Endothelial cell (in vitro differentiated cells): ENCODE measurements at regions not wholly inside any gene's neighbourhood (a gene's known extent, or its start where the extent isn't known, plus 50 kb on each side); places are given as distances from the start of the nearest gene placed in this dataset.

Experiments used
- DNase-seq: peaks from one replicate; pipeline ENCODE4 v3.0.0; 2021; ENCODE audit warnings: low spot score
- H3K27ac Mint-ChIP-seq: one replicate; pipeline ENCODE4 v1.8.0; 2021; ENCODE audit warnings: mixed read lengths, inconsistent platforms; ENCODE audit not compliant: unreplicated experiment
- H3K27me3 Mint-ChIP-seq: one replicate; pipeline ENCODE4 v1.8.0; 2021; ENCODE audit warnings: mild to moderate bottlenecking, moderate library complexity, mixed read lengths, inconsistent platforms; ENCODE audit not compliant: unreplicated experiment
- H3K36me3 Mint-ChIP-seq: one replicate; pipeline ENCODE4 v1.8.0; 2021; ENCODE audit warnings: mild to moderate bottlenecking, low read depth, mixed read lengths, inconsistent platforms; ENCODE audit not compliant: unreplicated experiment
- H3K4me1 Mint-ChIP-seq: one replicate; pipeline ENCODE4 v1.8.0; 2021; ENCODE audit warnings: mild to moderate bottlenecking, mixed read lengths, inconsistent platforms; ENCODE audit not compliant: unreplicated experiment
- H3K4me3 Mint-ChIP-seq: one replicate; pipeline ENCODE4 v1.8.0; 2021; ENCODE audit warnings: mild to moderate bottlenecking, mixed read lengths, inconsistent platforms; ENCODE audit not compliant: unreplicated experiment
- H3K9me3 Mint-ChIP-seq: one replicate; pipeline ENCODE4 v1.8.0; 2021; ENCODE audit warnings: mixed read lengths, inconsistent platforms; ENCODE audit not compliant: unreplicated experiment
- CTCF ChIP-seq: fragments of 200-600 bp; sonication (generic); IDR thresholded peaks from one replicate; pipeline ENCODE4 v1.5.0; 2021; ENCODE audit warnings: antibody characterized with exemption; ENCODE audit not compliant: unreplicated experiment

GRCh38 chr2:12167525-12168317 is 421.3 kb downstream of the LPIN1 start:
- Mint-ChIP-seq H3K4me3 (no peak overlapping the region), H3K4me1 (peaks cover 19% of the 10 kb centered on the region), H3K36me3 (no peaks in the 10 kb centered on the region), H3K27ac (no peak overlapping the region), H3K9me3 (no peaks in the 10 kb centered on the region), H3K27me3 (peaks cover 2% of the 10 kb centered on the region)
- no peak for TF ChIP-seq CTCF
- peak; percentile 70 for DNase-seq

GRCh38 chr2:12168354-12168753 is 421.9 kb downstream of the LPIN1 start:
- DNase-seq = no peak
- H3K4me1 Mint-ChIP-seq = peaks cover 19% of the 10 kb centered on the region
- H3K27ac Mint-ChIP-seq = no peak overlapping the region
- H3K4me3 Mint-ChIP-seq = no peak overlapping the region
- H3K27me3 Mint-ChIP-seq = peaks cover 3% of the 10 kb centered on the region
- no peaks in the 10 kb centered on the region for H3K36me3 Mint-ChIP-seq
- no peaks in the 10 kb centered on the region for H3K9me3 Mint-ChIP-seq
- TF ChIP-seq CTCF = no peak

- Mint-ChIP-seq H3K27ac (no peak overlapping the region), H3K27me3 (peaks cover 3% of the 10 kb centered on the region), H3K9me3 (no peaks in the 10 kb centered on the region), H3K4me1 (peaks cover 19% of the 10 kb centered on the region), H3K4me3 (no peak overlapping the region), H3K36me3 (no peaks in the 10 kb centered on the region)
- no peak for TF ChIP-seq CTCF
- DNase-seq = no peak
Observed at GRCh38 chr2:12168791-12169388, 422.5 kb downstream of the LPIN1 start.

GRCh38 chr2:12169721-12170120 is 423.3 kb downstream of the LPIN1 start:
- Mint-ChIP-seq H3K36me3 (no peaks in the 10 kb centered on the region), H3K27ac (no peak overlapping the region), H3K4me3 (no peak overlapping the region), H3K27me3 (peaks cover 3% of the 10 kb centered on the region), H3K9me3 (no peaks in the 10 kb centered on the region), H3K4me1 (peaks cover 19% of the 10 kb centered on the region)
- no peak for TF ChIP-seq CTCF
- DNase-seq = peak; percentile 11

- H3K4me1 Mint-ChIP-seq = peaks cover 22% of the 10 kb centered on the region
Observed at GRCh38 chr2:12170121-12170520, 423.7 kb downstream of the LPIN1 start.

More at GRCh38 chr2:12170121-12170520, 423.7 kb downstream of the LPIN1 start:
- TF ChIP-seq CTCF = no peak
- Mint-ChIP-seq H3K36me3 (no peaks in the 10 kb centered on the region), H3K9me3 (no peaks in the 10 kb centered on the region), H3K27ac (no peak overlapping the region), H3K4me3 (no peak overlapping the region), H3K27me3 (peaks cover 3% of the 10 kb centered on the region)
- DNase-seq = no peak
